ENCODE measurements at regions not wholly inside any gene's neighbourhood (a gene's known extent, or its start where the extent isn't known, plus 50 kb on each side); places are given as distances from the start of the nearest gene placed in this dataset.

- intact Hi-C loops (cut with DNase I; ENCODE audit: low total_unique reads) = no loop called here
- DNase-seq = no peak
- no peak overlapping the region for H3K4me3 ChIP-seq
- H3K36me3 ChIP-seq = no peaks in the 10 kb centered on the region
- H3K9me3 ChIP-seq = no peaks in the 10 kb centered on the region
- no peak overlapping the region for H3K27ac ChIP-seq
- peaks cover 0 to 9% (median 2%) of the 10 kb centered on the region in 4 donors for H3K4me1 ChIP-seq
- TF ChIP-seq, protein P1, sequence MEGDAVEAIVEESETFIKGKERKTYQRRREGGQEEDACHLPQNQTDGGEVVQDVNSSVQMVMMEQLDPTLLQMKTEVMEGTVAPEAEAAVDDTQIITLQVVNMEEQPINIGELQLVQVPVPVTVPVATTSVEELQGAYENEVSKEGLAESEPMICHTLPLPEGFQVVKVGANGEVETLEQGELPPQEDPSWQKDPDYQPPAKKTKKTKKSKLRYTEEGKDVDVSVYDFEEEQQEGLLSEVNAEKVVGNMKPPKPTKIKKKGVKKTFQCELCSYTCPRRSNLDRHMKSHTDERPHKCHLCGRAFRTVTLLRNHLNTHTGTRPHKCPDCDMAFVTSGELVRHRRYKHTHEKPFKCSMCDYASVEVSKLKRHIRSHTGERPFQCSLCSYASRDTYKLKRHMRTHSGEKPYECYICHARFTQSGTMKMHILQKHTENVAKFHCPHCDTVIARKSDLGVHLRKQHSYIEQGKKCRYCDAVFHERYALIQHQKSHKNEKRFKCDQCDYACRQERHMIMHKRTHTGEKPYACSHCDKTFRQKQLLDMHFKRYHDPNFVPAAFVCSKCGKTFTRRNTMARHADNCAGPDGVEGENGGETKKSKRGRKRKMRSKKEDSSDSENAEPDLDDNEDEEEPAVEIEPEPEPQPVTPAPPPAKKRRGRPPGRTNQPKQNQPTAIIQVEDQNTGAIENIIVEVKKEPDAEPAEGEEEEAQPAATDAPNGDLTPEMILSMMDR (IDR thresholded peaks at IDR 0.05) = no peak
- peaks cover 0 to 5% of the 10 kb centered on the region in 2 donors for H3K27me3 ChIP-seq
Measured at GRCh38 chr15:69902414-69903062, 195.2 kb downstream of the TLE3 start.

- intact Hi-C loops (cut with DNase I; ENCODE audit: low total_unique reads) = no loop called here
- Histone ChIP-seq H3K27me3 (peaks cover 0 to 5% of the 10 kb centered on the region in 2 donors), H3K4me1 (peaks cover 0 to 9% (median 2%) of the 10 kb centered on the region in 4 donors), H3K4me3 (no peak overlapping the region), H3K27ac (no peak overlapping the region), H3K36me3 (no peaks in the 10 kb centered on the region), H3K9me3 (no peaks in the 10 kb centered on the region)
- TF ChIP-seq, protein P1 (IDR thresholded peaks at IDR 0.05) = no peak
- DNase-seq = no peak
Measured at GRCh38 chr15:69903470-69904469, 193.9 kb downstream of the TLE3 start.

GRCh38 chr15:69906256-69907185 is 191.2 kb downstream of the TLE3 start:
- intact Hi-C loops (cut with DNase I; ENCODE audit: low total_unique reads) = no loop called here
- H3K27me3 ChIP-seq = no peaks in the 10 kb centered on the region
- H3K27ac ChIP-seq = no peak overlapping the region
- DNase-seq = no peak
- TF ChIP-seq, protein P1 (IDR thresholded peaks at IDR 0.05) = no peak
- no peak overlapping the region for H3K4me3 ChIP-seq
- H3K4me1 ChIP-seq = peaks cover 0 to 9% (median 2%) of the 10 kb centered on the region in 4 donors
- no peaks in the 10 kb centered on the region for H3K9me3 ChIP-seq
- H3K36me3 ChIP-seq = no peaks in the 10 kb centered on the region

- H3K27me3 ChIP-seq = no peaks in the 10 kb centered on the region
- H3K4me1 ChIP-seq = peaks cover 0 to 9% (median 2%) of the 10 kb centered on the region in 4 donors
- H3K36me3 ChIP-seq = no peaks in the 10 kb centered on the region
- TF ChIP-seq, protein P1 (IDR thresholded peaks at IDR 0.05) = no peak
- no peaks in the 10 kb centered on the region for H3K9me3 ChIP-seq
- no peak overlapping the region for H3K4me3 ChIP-seq
- intact Hi-C loops (cut with DNase I; ENCODE audit: low total_unique reads) = no loop called here
- DNase-seq = no peak
- no peak overlapping the region for H3K27ac ChIP-seq
Measured at GRCh38 chr15:69908060-69908459, 189.7 kb downstream of the TLE3 start.
